GM12892 (cell line): ENCODE measurements at regions not wholly inside any gene's neighbourhood (a gene's known extent, or its start where the extent isn't known, plus 50 kb on each side); places are given as distances from the start of the nearest gene placed in this dataset.

Source experiments
- POLR2A ChIP-seq: IDR thresholded peaks from 2 replicates; pipeline ENCODE4 v1.6.1; 2011; ENCODE audit warnings: low read depth, low read length, control low read depth
- POLR2AphosphoS5 ChIP-seq: IDR thresholded peaks from 2 replicates; pipeline ENCODE4 v1.6.1; 2011; ENCODE audit warnings: low read depth, low read length, control low read depth
- TAF1 ChIP-seq: IDR thresholded peaks from 2 replicates; pipeline ENCODE4 v1.6.1; 2011; ENCODE audit warnings: low read depth, mild to moderate bottlenecking, control low read depth, low read length, borderline replicate concordance

- TF ChIP-seq TAF1 (no peak), POLR2A (no peak), POLR2AphosphoS5 (no peak)
These were observed 1254.4 kb upstream of the PHF14 start for GRCh38 chr7:9719303-9719702.
